Skin of body (tissue), 1 donor: ENCODE measurements at regions not wholly inside any gene's neighbourhood (a gene's known extent, or its start where the extent isn't known, plus 50 kb on each side); places are given as distances from the start of the nearest gene placed in this dataset.

Experiments used
- DNase-seq: peaks from one replicate; lab custom pipeline; 2025; lab: John Stamatoyannopoulos, UW

GRCh38 chr4:59223292-59223941 is 1976.7 kb upstream of the ADGRL3 start:
- DNase-seq = no peak

- no peak for DNase-seq
Observed at GRCh38 chr4:59238212-59238611, 1961.9 kb upstream of the ADGRL3 start.

- DNase-seq = no peak
Observed at GRCh38 chr4:59240011-59240410, 1960.1 kb upstream of the ADGRL3 start.

- no peak for DNase-seq
Observed at GRCh38 chr4:59243038-59243437, 1957.1 kb upstream of the ADGRL3 start.

- no peak for DNase-seq
Observed at GRCh38 chr4:59247032-59247431, 1953.1 kb upstream of the ADGRL3 start.

- DNase-seq = no peak
Observed at GRCh38 chr4:59248313-59248712, 1951.8 kb upstream of the ADGRL3 start.

GRCh38 chr4:59249110-59249509 is 1951.0 kb upstream of the ADGRL3 start:
- no peak for DNase-seq

- DNase-seq = no peak
Observed at GRCh38 chr4:59258002-59258401, 1942.1 kb upstream of the ADGRL3 start.

- DNase-seq = no peak
Observed at GRCh38 chr4:59307609-59308008, 1892.5 kb upstream of the ADGRL3 start.

- DNase-seq = no peak
Observed at GRCh38 chr4:59314637-59315036, 1885.5 kb upstream of the ADGRL3 start.

- DNase-seq = no peak
Observed at GRCh38 chr4:59339631-59340030, 1860.5 kb upstream of the ADGRL3 start.

GRCh38 chr4:59341506-59341905 is 1858.6 kb upstream of the ADGRL3 start:
- DNase-seq = no peak

- no peak for DNase-seq
Observed at GRCh38 chr4:59348949-59349348, 1851.2 kb upstream of the ADGRL3 start.

GRCh38 chr4:59369229-59369628 is 1830.9 kb upstream of the ADGRL3 start:
- DNase-seq = no peak

GRCh38 chr4:59374416-59374815 is 1825.7 kb upstream of the ADGRL3 start:
- DNase-seq = no peak

- DNase-seq = no peak
Observed at GRCh38 chr4:59380841-59381366, 1819.2 kb upstream of the ADGRL3 start.

- DNase-seq = no peak
Observed at GRCh38 chr4:59381591-59381990, 1818.5 kb upstream of the ADGRL3 start.

- no peak for DNase-seq
Observed at GRCh38 chr4:59387759-59388758, 1812.1 kb upstream of the ADGRL3 start.

GRCh38 chr4:59393780-59394179 is 1806.3 kb upstream of the ADGRL3 start:
- no peak for DNase-seq

- DNase-seq = no peak
Observed at GRCh38 chr4:59400334-59400733, 1799.8 kb upstream of the ADGRL3 start.

GRCh38 chr4:59409647-59410046 is 1790.5 kb upstream of the ADGRL3 start:
- DNase-seq = no peak

- DNase-seq = no peak
Observed at GRCh38 chr4:59412739-59413138, 1787.4 kb upstream of the ADGRL3 start.
